Left ventricle myocardium inferior (tissue), 1 donor: ENCODE measurements at regions not wholly inside any gene's neighbourhood (a gene's known extent, or its start where the extent isn't known, plus 50 kb on each side); places are given as distances from the start of the nearest gene placed in this dataset.

Experiments used
- DNase-seq: peaks from one replicate; pipeline ENCODE4 v3.0.0-alpha.2; 2020
- H3K27ac ChIP-seq: fragments of 200-600 bp; replicated peaks from 2 replicates; pipeline ENCODE4 v1.8.0; 2021
- H3K27me3 ChIP-seq: fragments of 200-600 bp; 2 replicates; pipeline ENCODE4 v1.8.0; 2021; ENCODE audit warnings: low read depth
- H3K36me3 ChIP-seq: fragments of 200-600 bp; 2 replicates; pipeline ENCODE4 v1.8.0; 2021
- H3K4me1 ChIP-seq: fragments of 200-600 bp; 2 replicates; pipeline ENCODE4 v1.8.0; 2021
- H3K4me3 ChIP-seq: fragments of 200-600 bp; 2 replicates; pipeline ENCODE4 v1.8.0; 2021; ENCODE audit warnings: mild to moderate bottlenecking, moderate library complexity
- H3K9me3 ChIP-seq: fragments of 200-600 bp; replicated peaks from 2 replicates; pipeline ENCODE4 v1.8.0; 2021
- intact Hi-C: fragments of 100-400 bp; cut with micrococcal nuclease; formaldehyde crosslinking; loops from one replicate; pipeline ENCODE4 v1.11.0; 2022
- TF ChIP-seq, protein P1 (sequence below): fragments of 200-600 bp; IDR thresholded peaks from 2 replicates; pipeline ENCODE4 v1.8.0; 2021; ENCODE audit warnings: antibody characterized with exemption, mild to moderate bottlenecking, borderline replicate concordance
- donor health status: DM: no; HTN: yes; CAD: no; lungs with severe emphysema.

DNA sequence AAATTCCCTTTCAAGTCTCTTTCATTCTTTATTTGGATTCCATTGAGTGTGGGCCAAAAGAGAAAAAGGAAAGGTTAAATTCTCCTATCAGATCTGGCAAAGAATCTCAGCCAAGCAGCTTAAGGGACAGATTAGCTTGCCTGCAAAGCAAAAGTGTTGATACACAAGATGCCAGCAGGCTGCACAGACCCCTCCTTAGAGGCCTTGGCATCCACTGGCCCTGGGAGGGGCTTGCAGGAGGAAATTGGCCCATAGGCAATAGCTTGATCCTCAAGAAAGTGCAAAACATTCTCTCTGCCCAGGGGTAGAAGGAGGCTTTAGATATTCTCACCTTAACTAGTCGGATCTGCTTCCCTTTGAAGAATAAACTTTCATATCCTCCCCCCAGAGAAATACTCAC lies 300.4 kb upstream of the CPEB2 start:
- H3K4me3 ChIP-seq = no peak overlapping the region
- no peaks in the 10 kb centered on the region for H3K27me3 ChIP-seq
- intact Hi-C loops = no loop called here
- TF ChIP-seq, protein P1, sequence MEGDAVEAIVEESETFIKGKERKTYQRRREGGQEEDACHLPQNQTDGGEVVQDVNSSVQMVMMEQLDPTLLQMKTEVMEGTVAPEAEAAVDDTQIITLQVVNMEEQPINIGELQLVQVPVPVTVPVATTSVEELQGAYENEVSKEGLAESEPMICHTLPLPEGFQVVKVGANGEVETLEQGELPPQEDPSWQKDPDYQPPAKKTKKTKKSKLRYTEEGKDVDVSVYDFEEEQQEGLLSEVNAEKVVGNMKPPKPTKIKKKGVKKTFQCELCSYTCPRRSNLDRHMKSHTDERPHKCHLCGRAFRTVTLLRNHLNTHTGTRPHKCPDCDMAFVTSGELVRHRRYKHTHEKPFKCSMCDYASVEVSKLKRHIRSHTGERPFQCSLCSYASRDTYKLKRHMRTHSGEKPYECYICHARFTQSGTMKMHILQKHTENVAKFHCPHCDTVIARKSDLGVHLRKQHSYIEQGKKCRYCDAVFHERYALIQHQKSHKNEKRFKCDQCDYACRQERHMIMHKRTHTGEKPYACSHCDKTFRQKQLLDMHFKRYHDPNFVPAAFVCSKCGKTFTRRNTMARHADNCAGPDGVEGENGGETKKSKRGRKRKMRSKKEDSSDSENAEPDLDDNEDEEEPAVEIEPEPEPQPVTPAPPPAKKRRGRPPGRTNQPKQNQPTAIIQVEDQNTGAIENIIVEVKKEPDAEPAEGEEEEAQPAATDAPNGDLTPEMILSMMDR = no peak
- H3K9me3 ChIP-seq = no peaks in the 10 kb centered on the region
- H3K27ac ChIP-seq = no peak overlapping the region
- H3K4me1 ChIP-seq = peaks cover 14% of the 10 kb centered on the region
- H3K36me3 ChIP-seq = no peaks in the 10 kb centered on the region
- DNase-seq = no peak

DNA sequence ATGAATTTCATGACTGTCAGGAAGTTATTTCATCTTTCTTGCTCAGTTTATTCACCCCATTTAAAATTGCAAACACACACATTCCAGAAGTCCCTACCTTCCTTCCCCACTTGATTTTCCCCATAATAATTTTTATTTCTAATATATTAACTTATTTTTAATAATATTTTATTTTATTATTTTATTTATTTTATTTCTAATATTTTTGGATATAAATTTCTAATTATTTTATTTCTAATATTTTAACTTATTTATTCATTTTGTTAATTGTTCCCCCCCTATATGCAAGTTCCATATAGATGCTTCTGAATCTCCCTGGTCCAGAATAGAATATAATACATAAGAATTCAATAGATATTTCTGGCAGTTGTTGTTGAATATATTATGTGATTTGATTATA lies 293.7 kb upstream of the CPEB2 start:
- no peak for DNase-seq
- Histone ChIP-seq H3K27me3 (no peaks in the 10 kb centered on the region), H3K4me1 (peaks cover 6% of the 10 kb centered on the region), H3K27ac (no peak overlapping the region), H3K9me3 (no peaks in the 10 kb centered on the region), H3K4me3 (no peak overlapping the region), H3K36me3 (no peaks in the 10 kb centered on the region)
- TF ChIP-seq, protein P1 = no peak
- intact Hi-C loops = no loop called here

DNA sequence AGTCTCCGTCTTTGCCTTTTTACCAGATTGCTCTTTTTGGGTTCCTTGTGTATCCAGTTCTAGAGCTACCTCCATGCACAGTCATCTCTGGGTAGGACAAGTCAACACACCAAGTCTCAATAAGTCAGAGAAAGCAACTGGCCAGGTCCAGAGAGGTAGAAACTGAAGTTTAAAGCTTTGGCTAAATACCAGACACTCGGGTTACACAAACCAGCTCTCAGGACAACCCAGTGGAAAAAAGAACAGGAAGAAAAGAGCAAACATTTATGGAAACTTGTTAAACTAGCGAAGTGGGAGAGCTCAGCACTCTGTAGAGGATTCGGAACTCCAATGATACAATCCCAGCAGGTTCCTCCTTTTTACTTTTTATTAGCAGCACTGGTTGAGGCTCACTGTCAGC lies 291.0 kb upstream of the CPEB2 start:
- Histone ChIP-seq H3K27ac (no peak overlapping the region), H3K4me3 (no peak overlapping the region), H3K4me1 (peaks cover 6% of the 10 kb centered on the region), H3K9me3 (no peaks in the 10 kb centered on the region), H3K27me3 (no peaks in the 10 kb centered on the region), H3K36me3 (no peaks in the 10 kb centered on the region)
- intact Hi-C loops = no loop called here
- TF ChIP-seq, protein P1 = no peak
- DNase-seq = no peak

DNA sequence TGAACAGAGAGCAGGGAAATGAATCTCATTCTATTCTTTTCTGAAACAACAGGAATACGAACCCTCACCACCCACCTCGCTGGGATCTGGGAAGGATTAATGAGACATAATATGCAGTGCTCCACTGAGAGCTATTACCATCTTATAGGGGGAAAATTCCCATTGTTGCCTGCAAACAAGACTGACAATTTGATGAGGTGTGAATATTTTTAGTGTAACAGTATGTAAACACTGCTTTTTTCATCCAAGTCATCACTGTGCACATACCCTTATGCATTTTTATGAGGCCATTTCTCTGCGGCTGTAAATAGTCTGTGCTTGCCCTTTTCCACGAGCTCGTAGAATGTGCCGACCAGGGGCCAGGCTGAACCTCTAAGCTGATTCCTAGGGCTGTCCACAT lies 285.6 kb upstream of the CPEB2 start:
- intact Hi-C loops = no loop called here
- H3K27me3 ChIP-seq = no peaks in the 10 kb centered on the region
- TF ChIP-seq, protein P1 = no peak
- H3K27ac ChIP-seq = no peak overlapping the region
- H3K4me3 ChIP-seq = no peak overlapping the region
- H3K9me3 ChIP-seq = peaks cover 10% of the 10 kb centered on the region
- no peaks in the 10 kb centered on the region for H3K4me1 ChIP-seq
- no peaks in the 10 kb centered on the region for H3K36me3 ChIP-seq
- DNase-seq = no peak

DNA sequence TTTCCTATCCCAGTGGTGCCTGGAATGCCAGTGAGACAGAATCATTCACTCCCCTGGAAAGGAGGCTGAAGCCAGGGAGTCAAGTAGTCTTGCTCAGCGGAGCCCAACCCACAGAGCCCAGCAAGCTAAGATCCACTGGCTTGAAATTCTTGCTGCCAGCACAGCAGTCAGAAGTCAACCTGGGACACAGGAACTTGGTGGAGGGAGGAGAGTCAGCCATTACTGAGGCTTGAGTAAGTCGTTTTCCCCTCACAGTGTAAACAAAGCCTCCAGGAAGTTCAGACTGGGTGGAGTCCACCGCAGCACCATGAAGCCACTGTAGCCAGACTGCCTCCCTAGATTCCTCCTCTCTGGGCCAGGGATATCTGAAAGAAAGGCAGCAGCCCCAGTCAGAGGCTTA lies 283.2 kb upstream of the CPEB2 start:
- no peak overlapping the region for H3K4me3 ChIP-seq
- H3K27me3 ChIP-seq = no peaks in the 10 kb centered on the region
- intact Hi-C loops = no loop called here
- peak overlapping the region; percentile 19 for H3K27ac ChIP-seq
- no peak for DNase-seq
- TF ChIP-seq, protein P1 = no peak
- H3K9me3 ChIP-seq = peaks cover 21% of the 10 kb centered on the region
- no peaks in the 10 kb centered on the region for H3K36me3 ChIP-seq
- H3K4me1 ChIP-seq = no peaks in the 10 kb centered on the region

DNA sequence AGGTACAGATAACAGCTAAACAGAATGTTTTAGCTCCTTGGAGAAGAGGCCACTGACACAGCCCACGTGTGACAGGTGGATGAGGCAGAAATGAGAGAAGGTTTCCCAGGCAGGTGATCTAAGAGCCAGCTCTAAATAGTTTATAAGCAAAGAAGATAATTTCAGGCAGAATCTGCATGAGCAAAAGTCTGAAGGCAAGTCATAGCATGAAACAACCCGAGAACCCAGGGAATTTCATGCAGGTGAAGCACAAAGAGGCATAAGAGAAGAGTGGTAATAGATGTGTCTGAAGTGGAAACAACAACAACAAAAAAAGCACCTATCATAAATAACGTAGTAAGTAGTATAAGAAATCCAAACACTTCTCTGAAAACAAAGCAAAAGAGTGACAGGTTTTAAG lies 275.8 kb upstream of the CPEB2 start:
- Histone ChIP-seq H3K27me3 (no peaks in the 10 kb centered on the region), H3K9me3 (peaks cover 12% of the 10 kb centered on the region), H3K4me1 (no peaks in the 10 kb centered on the region), H3K4me3 (no peak overlapping the region), H3K27ac (no peak overlapping the region), H3K36me3 (no peaks in the 10 kb centered on the region)
- DNase-seq = no peak
- intact Hi-C loops = no loop called here
- TF ChIP-seq, protein P1 = no peak
